Esophagus squamous epithelium (tissue), 4 donors: ENCODE measurements at regions not wholly inside any gene's neighbourhood (a gene's known extent, or its start where the extent isn't known, plus 50 kb on each side); places are given as distances from the start of the nearest gene placed in this dataset.

Experiments used
- POLR2A ChIP-seq, 4 donors: fragments of 450-650 bp; IDR thresholded peaks; one replicate each; pipeline ENCODE4 v1.6.1; 2017; ENCODE audit warnings: antibody characterized with exemption in 4 of 4, mild to moderate bottlenecking in 4 of 4, moderate library complexity in 3 of 4
- TF ChIP-seq, protein P1 (sequence below), 6 experiments: fragments of 450-650 bp in 4 of 6; fragments of 200-600 bp in 2 of 6; sonication (generic) in 2 of 6; IDR thresholded peaks; one replicate each; pipeline ENCODE4 v1.5.1; 2016 to 2019; ENCODE audit warnings: antibody characterized with exemption in 6 of 6, mild to moderate bottlenecking in 4 of 6, moderate library complexity in 4 of 6

DNA sequence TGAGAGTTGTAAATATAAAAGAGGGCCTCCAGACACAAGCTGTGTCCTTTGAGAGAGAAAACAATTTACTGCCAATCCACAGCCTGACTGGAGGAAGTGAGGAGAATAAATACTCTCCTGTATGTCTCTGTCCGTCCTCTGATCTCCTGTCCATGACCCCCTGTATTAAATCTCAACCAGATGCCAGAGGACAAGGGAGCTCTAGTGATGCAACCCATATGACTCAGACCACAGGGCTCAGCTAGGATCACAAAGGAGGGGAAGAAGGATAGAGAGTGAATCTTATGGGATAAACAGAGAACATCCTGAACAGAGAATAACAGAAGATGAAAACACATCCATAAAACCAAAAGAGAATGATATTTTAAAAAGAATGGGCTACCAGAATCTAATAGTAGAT, 482.6 kb downstream of the PLOD2 start:
- TF ChIP-seq, protein P1, sequence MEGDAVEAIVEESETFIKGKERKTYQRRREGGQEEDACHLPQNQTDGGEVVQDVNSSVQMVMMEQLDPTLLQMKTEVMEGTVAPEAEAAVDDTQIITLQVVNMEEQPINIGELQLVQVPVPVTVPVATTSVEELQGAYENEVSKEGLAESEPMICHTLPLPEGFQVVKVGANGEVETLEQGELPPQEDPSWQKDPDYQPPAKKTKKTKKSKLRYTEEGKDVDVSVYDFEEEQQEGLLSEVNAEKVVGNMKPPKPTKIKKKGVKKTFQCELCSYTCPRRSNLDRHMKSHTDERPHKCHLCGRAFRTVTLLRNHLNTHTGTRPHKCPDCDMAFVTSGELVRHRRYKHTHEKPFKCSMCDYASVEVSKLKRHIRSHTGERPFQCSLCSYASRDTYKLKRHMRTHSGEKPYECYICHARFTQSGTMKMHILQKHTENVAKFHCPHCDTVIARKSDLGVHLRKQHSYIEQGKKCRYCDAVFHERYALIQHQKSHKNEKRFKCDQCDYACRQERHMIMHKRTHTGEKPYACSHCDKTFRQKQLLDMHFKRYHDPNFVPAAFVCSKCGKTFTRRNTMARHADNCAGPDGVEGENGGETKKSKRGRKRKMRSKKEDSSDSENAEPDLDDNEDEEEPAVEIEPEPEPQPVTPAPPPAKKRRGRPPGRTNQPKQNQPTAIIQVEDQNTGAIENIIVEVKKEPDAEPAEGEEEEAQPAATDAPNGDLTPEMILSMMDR (IDR thresholded peaks at IDR 0.05): no peak
- no peak for TF ChIP-seq POLR2A (IDR thresholded peaks at IDR 0.05)
